NCI-H187 treated with DMSO at 0.1 percent for 48 hours (cell line): ENCODE measurements at regions not wholly inside any gene's neighbourhood (a gene's known extent, or its start where the extent isn't known, plus 50 kb on each side); places are given as distances from the start of the nearest gene placed in this dataset.

ENCODE experiments used
- DNase-seq: peaks from one replicate; lab custom pipeline; 2025; lab: John Stamatoyannopoulos, UW

GRCh38 chr22:44554411-44554810 is 56.4 kb upstream of the RTL6 start:
- DNase-seq, result no peak

GRCh38 chr22:44550711-44551491 is 52.9 kb upstream of the RTL6 start:
- no peak for DNase-seq

GRCh38 chr22:44549701-44550100 is 51.7 kb upstream of the RTL6 start:
- DNase-seq, result no peak

- no peak for DNase-seq
These were observed 50.9 kb upstream of the RTL6 start for GRCh38 chr22:44548981-44549380.
